GM12878 (cell line): ENCODE measurements at regions not wholly inside any gene's neighbourhood (a gene's known extent, or its start where the extent isn't known, plus 50 kb on each side); places are given as distances from the start of the nearest gene placed in this dataset.

Source experiments
- GATAD2B ChIP-seq: fragments of 450-650 bp; conservative IDR thresholded peaks from 2 replicates; pipeline ENCODE4 v1.6.1; 2017; ENCODE audit warnings: low read depth, mild to moderate bottlenecking, moderate library complexity
- NR2F1 ChIP-seq: fragments of 450-650 bp; conservative IDR thresholded peaks from 2 replicates; pipeline ENCODE4 v1.6.1; 2017; ENCODE audit warnings: mild to moderate bottlenecking
- RELB ChIP-seq: fragments of 450-650 bp; IDR thresholded peaks from 2 replicates; pipeline ENCODE4 v1.6.1; 2017; ENCODE audit warnings: low read depth, mild to moderate bottlenecking, moderate library complexity
- ZBTB40 ChIP-seq: fragments of 450-650 bp; IDR thresholded peaks from 2 replicates; pipeline ENCODE4 v1.6.1; 2016; ENCODE audit warnings: mild to moderate bottlenecking, moderate library complexity, borderline replicate concordance
- TF ChIP-seq, protein P1 (sequence below): fragments of 450-650 bp; formaldehyde crosslinking; IDR thresholded peaks from 2 replicates; pipeline ENCODE4 v1.5.0; 2022; ENCODE audit warnings: mild to moderate bottlenecking, missing genetic modification characterization
- TF ChIP-seq, protein P2 (sequence below): fragments of 450-650 bp; IDR thresholded peaks from 2 replicates; pipeline ENCODE4 v1.6.1; 2017; ENCODE audit warnings: mild to moderate bottlenecking, moderate library complexity

- TF ChIP-seq, protein P1, sequence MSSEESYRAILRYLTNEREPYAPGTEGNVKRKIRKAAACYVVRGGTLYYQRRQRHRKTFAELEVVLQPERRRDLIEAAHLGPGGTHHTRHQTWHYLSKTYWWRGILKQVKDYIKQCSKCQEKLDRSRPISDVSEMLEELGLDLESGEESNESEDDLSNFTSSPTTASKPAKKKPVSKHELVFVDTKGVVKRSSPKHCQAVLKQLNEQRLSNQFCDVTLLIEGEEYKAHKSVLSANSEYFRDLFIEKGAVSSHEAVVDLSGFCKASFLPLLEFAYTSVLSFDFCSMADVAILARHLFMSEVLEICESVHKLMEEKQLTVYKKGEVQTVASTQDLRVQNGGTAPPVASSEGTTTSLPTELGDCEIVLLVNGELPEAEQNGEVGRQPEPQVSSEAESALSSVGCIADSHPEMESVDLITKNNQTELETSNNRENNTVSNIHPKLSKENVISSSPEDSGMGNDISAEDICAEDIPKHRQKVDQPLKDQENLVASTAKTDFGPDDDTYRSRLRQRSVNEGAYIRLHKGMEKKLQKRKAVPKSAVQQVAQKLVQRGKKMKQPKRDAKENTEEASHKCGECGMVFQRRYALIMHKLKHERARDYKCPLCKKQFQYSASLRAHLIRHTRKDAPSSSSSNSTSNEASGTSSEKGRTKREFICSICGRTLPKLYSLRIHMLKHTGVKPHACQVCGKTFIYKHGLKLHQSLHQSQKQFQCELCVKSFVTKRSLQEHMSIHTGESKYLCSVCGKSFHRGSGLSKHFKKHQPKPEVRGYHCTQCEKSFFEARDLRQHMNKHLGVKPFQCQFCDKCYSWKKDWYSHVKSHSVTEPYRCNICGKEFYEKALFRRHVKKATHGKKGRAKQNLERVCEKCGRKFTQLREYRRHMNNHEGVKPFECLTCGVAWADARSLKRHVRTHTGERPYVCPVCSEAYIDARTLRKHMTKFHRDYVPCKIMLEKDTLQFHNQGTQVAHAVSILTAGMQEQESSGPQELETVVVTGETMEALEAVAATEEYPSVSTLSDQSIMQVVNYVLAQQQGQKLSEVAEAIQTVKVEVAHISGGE (CRISPR knock-in tag), result no peak
- TF ChIP-seq NR2F1 (no peak), RELB (no peak), GATAD2B (no peak), ZBTB40 (no peak)
- TF ChIP-seq, protein P2, sequence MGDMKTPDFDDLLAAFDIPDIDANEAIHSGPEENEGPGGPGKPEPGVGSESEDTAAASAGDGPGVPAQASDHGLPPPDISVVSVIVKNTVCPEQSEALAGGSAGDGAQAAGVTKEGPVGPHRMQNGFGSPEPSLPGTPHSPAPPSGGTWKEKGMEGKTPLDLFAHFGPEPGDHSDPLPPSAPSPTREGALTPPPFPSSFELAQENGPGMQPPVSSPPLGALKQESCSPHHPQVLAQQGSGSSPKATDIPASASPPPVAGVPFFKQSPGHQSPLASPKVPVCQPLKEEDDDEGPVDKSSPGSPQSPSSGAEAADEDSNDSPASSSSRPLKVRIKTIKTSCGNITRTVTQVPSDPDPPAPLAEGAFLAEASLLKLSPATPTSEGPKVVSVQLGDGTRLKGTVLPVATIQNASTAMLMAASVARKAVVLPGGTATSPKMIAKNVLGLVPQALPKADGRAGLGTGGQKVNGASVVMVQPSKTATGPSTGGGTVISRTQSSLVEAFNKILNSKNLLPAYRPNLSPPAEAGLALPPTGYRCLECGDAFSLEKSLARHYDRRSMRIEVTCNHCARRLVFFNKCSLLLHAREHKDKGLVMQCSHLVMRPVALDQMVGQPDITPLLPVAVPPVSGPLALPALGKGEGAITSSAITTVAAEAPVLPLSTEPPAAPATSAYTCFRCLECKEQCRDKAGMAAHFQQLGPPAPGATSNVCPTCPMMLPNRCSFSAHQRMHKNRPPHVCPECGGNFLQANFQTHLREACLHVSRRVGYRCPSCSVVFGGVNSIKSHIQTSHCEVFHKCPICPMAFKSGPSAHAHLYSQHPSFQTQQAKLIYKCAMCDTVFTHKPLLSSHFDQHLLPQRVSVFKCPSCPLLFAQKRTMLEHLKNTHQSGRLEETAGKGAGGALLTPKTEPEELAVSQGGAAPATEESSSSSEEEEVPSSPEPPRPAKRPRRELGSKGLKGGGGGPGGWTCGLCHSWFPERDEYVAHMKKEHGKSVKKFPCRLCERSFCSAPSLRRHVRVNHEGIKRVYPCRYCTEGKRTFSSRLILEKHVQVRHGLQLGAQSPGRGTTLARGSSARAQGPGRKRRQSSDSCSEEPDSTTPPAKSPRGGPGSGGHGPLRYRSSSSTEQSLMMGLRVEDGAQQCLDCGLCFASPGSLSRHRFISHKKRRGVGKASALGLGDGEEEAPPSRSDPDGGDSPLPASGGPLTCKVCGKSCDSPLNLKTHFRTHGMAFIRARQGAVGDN, result no peak
Observed at GRCh38 chr14:26913786-26914185, 316.0 kb upstream of the NOVA1 start (continued).
